Panc1 (cell line): ENCODE measurements at regions not wholly inside any gene's neighbourhood (a gene's known extent, or its start where the extent isn't known, plus 50 kb on each side); places are given as distances from the start of the nearest gene placed in this dataset.

ENCODE experiments used
- ATAC-seq: fragments of 200-7000 bp; cut with Tn5 transposase; 2 replicates; pipeline ENCODE4 v1.9.1; 2020; ENCODE audit warnings: mild to moderate bottlenecking, moderate library complexity
- BruUV-seq: library from RNA; stranded (reverse); fragments of 400-500 nt; replicated peaks from 2 replicates; lab custom pipeline; 2021; lab: Mats Ljungman, UMichigan
- CTCF ChIA-PET: fragments of 300-600 bp; sonication (Branson Sonifier 250); formaldehyde crosslinking; loops from one replicate; lab custom pipeline; 2022; ENCODE audit warnings: antibody characterized with exemption; lab: Charles Lee
- POLR2A ChIA-PET: fragments of 300-600 bp; sonication (Branson Sonifier 250); formaldehyde crosslinking; loops from one replicate; lab custom pipeline; 2022; ENCODE audit warnings: antibody characterized with exemption; lab: Charles Lee
- DNase-seq: peaks from one replicate; pipeline ENCODE4 v3.0.0-alpha.2; 2010; ENCODE audit warnings: low read depth, low spot score
- H3K27ac ChIP-seq: 2 replicates; pipeline ENCODE4 v1.5.1; 2011; ENCODE audit warnings: mild to moderate bottlenecking, low read length, inconsistent platforms
- H3K27me3 ChIP-seq: fragments of 200-500 bp; sonication (Bioruptor generic); 2 replicates; pipeline ENCODE4 v1.6.0; 2014; ENCODE audit warnings: low read length, inconsistent platforms; ENCODE audit not compliant: control insufficient read depth, insufficient read depth
- H3K36me3 ChIP-seq: fragments of 200-500 bp; sonication (Bioruptor generic); 2 replicates; pipeline ENCODE4 v1.5.1; 2014; ENCODE audit warnings: inconsistent platforms, mild to moderate bottlenecking, low read length, moderate library complexity; ENCODE audit not compliant: control insufficient read depth, insufficient read depth
- H3K4me1 ChIP-seq: 2 replicates; pipeline ENCODE4 v1.5.1; 2011; ENCODE audit warnings: inconsistent platforms, mild to moderate bottlenecking, low read length, moderate library complexity; ENCODE audit not compliant: control insufficient read depth, insufficient read depth
- H3K4me3 ChIP-seq, 2 experiments: 2 replicates each; pipeline ENCODE4 v1.5.1; 2011 to 2012; ENCODE audit warnings: low read depth in 2 of 2, low read length in 2 of 2, mild to moderate bottlenecking in 2 of 2, inconsistent platforms in 1 of 2, moderate library complexity in 1 of 2
- H3K9me3 ChIP-seq: fragments of 200-500 bp; sonication (Bioruptor generic); 2 replicates; pipeline ENCODE4 v1.5.1; 2014; ENCODE audit warnings: low read depth, mild to moderate bottlenecking, inconsistent platforms, low read length, moderate library complexity; ENCODE audit not compliant: control insufficient read depth, insufficient read depth
- CTCF ChIP-seq: fragments of 450-650 bp; IDR thresholded peaks from 2 replicates; pipeline ENCODE4 v1.5.1; 2017; ENCODE audit warnings: mild to moderate bottlenecking
- POLR2AphosphoS5 ChIP-seq: IDR thresholded peaks from 2 replicates; pipeline ENCODE4 v1.6.1; 2012; ENCODE audit warnings: mild to moderate bottlenecking, low read depth, low read length, moderate library complexity
- REST ChIP-seq, 2 experiments: IDR thresholded peaks; 2 replicates each; pipeline ENCODE4 v1.6.1; 2011 to 2012; ENCODE audit warnings: low read depth in 2 of 2, control low read depth in 1 of 2, low read length in 1 of 2, mild to moderate bottlenecking in 1 of 2, moderate library complexity in 1 of 2; ENCODE audit not compliant: insufficient read depth in 1 of 2
- SIN3A ChIP-seq: IDR thresholded peaks from 2 replicates; pipeline ENCODE4 v1.6.1; 2012; ENCODE audit warnings: low read depth, mild to moderate bottlenecking, low read length, moderate library complexity, borderline replicate concordance; ENCODE audit not compliant: insufficient read depth
- TCF7L2 ChIP-seq: IDR thresholded peaks from 2 replicates; pipeline ENCODE4 v1.6.1; 2011; ENCODE audit warnings: mild to moderate bottlenecking, low read depth, low read length, inconsistent platforms
- in situ Hi-C: cut with HindIII; loops from 2 replicates; pipeline ENCODE4 v1.10.0; 2016; ENCODE audit warnings: low sequenced_read_pairs, low pct_unique_long_range_greater_than_20kb
- intact Hi-C: fragments of 100-400 bp; cut with micrococcal nuclease; formaldehyde crosslinking; loops from one replicate; pipeline ENCODE4 v1.10.0; 2022; ENCODE audit not compliant: unreplicated experiment

DNA sequence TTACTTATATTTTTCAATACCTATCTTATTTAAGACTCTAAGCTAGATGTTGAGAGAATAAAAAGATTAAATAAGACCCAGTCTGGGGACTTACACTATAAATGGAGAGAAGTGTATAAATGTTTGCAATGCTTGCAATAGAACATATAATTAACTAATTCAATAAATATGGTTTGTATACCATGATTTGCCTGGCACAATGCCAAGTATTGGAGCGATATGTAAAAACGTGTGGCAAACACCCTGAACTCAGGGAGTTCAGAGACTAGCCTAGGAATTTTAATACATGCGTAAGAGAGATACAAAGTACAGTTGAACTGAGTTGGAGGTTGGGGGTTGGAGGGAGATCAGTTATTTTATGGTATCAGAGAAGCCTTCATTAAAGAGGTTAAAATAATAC is 251.8 kb upstream of the DDX18 start:
- Histone ChIP-seq H3K27me3 (no peaks in the 10 kb centered on the region), H3K36me3 (no peaks in the 10 kb centered on the region), H3K9me3 (no peaks in the 10 kb centered on the region), H3K4me3 (no peak overlapping the region), H3K4me1 (no peaks in the 10 kb centered on the region), H3K27ac (no peak overlapping the region)
- ChIA-PET CTCF (no interaction called here), POLR2A (no interaction called here)
- TF ChIP-seq CTCF (no peak), REST (IDR thresholded peaks at IDR 0.05; ENCODE audit: insufficient read depth in 1 of 2, low read depth in 2 of 2, low read length in 1 of 2) (no peak), SIN3A (no peak), TCF7L2 (no peak)
- intact Hi-C loops (no loop called here), in situ Hi-C loops (no loop called here)
- ATAC-seq (no peak), DNase-seq (no peak)
- no TSS peak for BruUV-seq

DNA sequence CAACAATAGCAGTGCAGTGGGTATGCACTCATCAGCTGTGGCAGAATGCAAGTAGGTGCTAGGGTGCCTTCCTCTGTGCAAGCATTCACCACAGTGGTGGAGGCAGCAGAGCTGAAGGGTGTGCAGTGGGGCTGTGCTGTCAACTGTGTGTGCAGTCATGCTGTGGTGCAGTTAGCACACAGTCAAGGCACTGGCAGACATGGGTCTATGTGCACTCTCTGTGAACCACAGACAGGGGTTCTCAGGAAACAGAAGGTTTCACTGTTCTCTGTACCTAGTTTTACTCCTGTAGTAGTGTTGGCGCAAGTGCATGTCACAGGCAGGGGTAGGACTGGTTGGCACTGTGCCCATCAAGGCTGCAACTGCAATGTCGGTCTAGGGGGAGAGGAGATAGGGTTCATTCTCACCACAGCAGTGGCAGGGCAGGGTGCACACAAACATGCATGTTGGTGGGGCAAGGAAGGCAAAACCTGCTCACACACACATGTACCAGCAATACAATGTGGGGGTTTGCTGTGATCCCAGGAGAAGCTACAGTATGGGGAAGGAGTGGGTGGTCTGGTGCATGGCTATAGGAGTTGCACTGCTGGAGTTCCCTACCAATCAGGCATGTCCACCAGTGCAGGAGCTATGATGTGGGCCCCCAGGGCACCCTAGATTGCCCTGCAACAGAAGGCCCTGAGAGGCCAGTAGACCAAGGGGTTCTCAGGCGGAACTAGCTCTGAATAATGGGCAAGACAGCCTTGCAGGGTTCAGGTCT is 242.7 kb upstream of the DDX18 start:
- H3K4me1 ChIP-seq: no peaks in the 10 kb centered on the region
- in situ Hi-C loops (no loop called here), intact Hi-C loops (no loop called here)
- TF ChIP-seq POLR2AphosphoS5 (no peak), REST (IDR thresholded peaks at IDR 0.05; ENCODE audit: insufficient read depth in 1 of 2, low read depth in 2 of 2, low read length in 1 of 2) (no peak), SIN3A (no peak), CTCF (no peak), TCF7L2 (no peak)
- DNase-seq (no peak), ATAC-seq (no peak)
- BruUV-seq: no TSS peak
- H3K4me3 ChIP-seq: no peak overlapping the region
- H3K27ac ChIP-seq: no peak overlapping the region
- no peaks in the 10 kb centered on the region for H3K36me3 ChIP-seq
- ChIA-PET CTCF (no interaction called here), POLR2A (no interaction called here)
- H3K27me3 ChIP-seq: no peaks in the 10 kb centered on the region
- H3K9me3 ChIP-seq: no peaks in the 10 kb centered on the region
